SK-N-SH (cell line): ENCODE measurements at regions not wholly inside any gene's neighbourhood (a gene's known extent, or its start where the extent isn't known, plus 50 kb on each side); places are given as distances from the start of the nearest gene placed in this dataset.

Experiments used
- CTCF ChIA-PET: fragments of 300-600, 350-600 bp; formaldehyde crosslinking; extraction: SDS; loops from one replicate; lab custom pipeline; 2021; lab: Yijun Ruan, JAX
- POLR2A ChIA-PET: fragments of 350-600 bp; sonication (Branson Sonifier 250); formaldehyde crosslinking; extraction: SDS; loops from one replicate; lab custom pipeline; 2020; ENCODE audit warnings: antibody characterized with exemption, inconsistent platforms; lab: Yijun Ruan, JAX
- DNase-seq: peaks from one replicate; pipeline ENCODE4 v3.0.0; 2012
- H2AFZ ChIP-seq: fragments of 200-600 bp; sonication (generic); 2 replicates; pipeline ENCODE4 v1.8.1; 2016; ENCODE audit warnings: antibody characterized with exemption, mild to moderate bottlenecking, low read depth
- H3F3A ChIP-seq: fragments of 200-600 bp; sonication (generic); replicated peaks from 2 replicates; pipeline ENCODE3; 2016; ENCODE audit warnings: antibody characterized with exemption, mild to moderate bottlenecking; ENCODE audit not compliant: insufficient read depth
- H3K27ac ChIP-seq, 2 experiments: fragments of 200-500 bp in 1 of 2; fragments of 200-600 bp in 1 of 2; sonication (Bioruptor generic) in 1 of 2; sonication (generic), shearing (Covaris generic) in 1 of 2; 2 replicates each; pipeline versions ENCODE4 v1.5.1 to v1.6.1; 2014 to 2016; ENCODE audit warnings: low read depth in 2 of 2, inconsistent platforms in 1 of 2, low read length in 1 of 2, mild to moderate bottlenecking in 1 of 2, mixed read lengths in 1 of 2
- H3K27me3 ChIP-seq: fragments of 200-600 bp; sonication (generic), shearing (Covaris generic); 2 replicates; pipeline ENCODE4 v1.6.1; 2016; ENCODE audit warnings: mixed run types; ENCODE audit not compliant: insufficient read depth
- H3K36me3 ChIP-seq, 2 experiments: fragments of 200-500 bp in 1 of 2; fragments of 200-600 bp in 1 of 2; sonication (Bioruptor generic) in 1 of 2; sonication (generic) in 1 of 2; replicated peaks in 1 of 2; 2 replicates each; pipeline versions ENCODE3 to v1.5.1; 2014 to 2016; ENCODE audit warnings: low read length in 1 of 2, mild to moderate bottlenecking in 1 of 2; ENCODE audit not compliant: insufficient read depth in 2 of 2, control insufficient read depth in 1 of 2
- H3K4me1 ChIP-seq, 2 experiments: fragments of 200-500 bp in 1 of 2; fragments of 200-600 bp in 1 of 2; sonication (Bioruptor generic) in 1 of 2; sonication (generic), shearing (Covaris generic) in 1 of 2; 2 replicates each; pipeline versions ENCODE4 v1.5.1 to v1.6.1; 2014 to 2016; ENCODE audit warnings: low read depth in 1 of 2, low read length in 1 of 2, mixed run types in 1 of 2; ENCODE audit not compliant: insufficient read depth in 2 of 2, control insufficient read depth in 1 of 2
- H3K4me2 ChIP-seq: fragments of 200-600 bp; sonication (generic), shearing (Covaris generic); 2 replicates; pipeline ENCODE4 v1.6.1; 2017; ENCODE audit warnings: mixed run types
- H3K4me3 ChIP-seq, 2 experiments: fragments of 200-500 bp in 1 of 2; fragments of 200-600 bp in 1 of 2; sonication (Bioruptor generic) in 1 of 2; sonication (generic), shearing (Covaris generic) in 1 of 2; 2 replicates each; pipeline versions ENCODE4 v1.5.1 to v1.8.1; 2014 to 2016; ENCODE audit warnings: low read depth in 2 of 2, inconsistent platforms in 1 of 2, low read length in 1 of 2, mild to moderate bottlenecking in 1 of 2, mixed read lengths in 1 of 2, moderate library complexity in 1 of 2
- H3K79me2 ChIP-seq: fragments of 200-600 bp; sonication (generic); 2 replicates; pipeline ENCODE4 v1.8.1; 2017; ENCODE audit warnings: mild to moderate bottlenecking; ENCODE audit not compliant: insufficient read depth
- H3K9ac ChIP-seq: fragments of 200-600 bp; sonication (generic); 2 replicates; pipeline ENCODE4 v1.6.1; 2017; ENCODE audit warnings: mixed run types
- H3K9me2 ChIP-seq: fragments of 200-600 bp; sonication (generic); 2 replicates; pipeline ENCODE4 v1.6.1; 2017; ENCODE audit warnings: mixed run types
- H3K9me3 ChIP-seq: fragments of 200-600 bp; sonication (generic); 2 replicates; pipeline ENCODE4 v1.6.1; 2017; ENCODE audit warnings: mixed run types, mild to moderate bottlenecking, moderate library complexity
- H4K20me1 ChIP-seq: fragments of 200-600 bp; sonication (generic); 2 replicates; pipeline ENCODE4 v1.6.1; 2017; ENCODE audit warnings: mild to moderate bottlenecking, mixed run types; ENCODE audit not compliant: insufficient read depth
- ELF1 ChIP-seq: IDR thresholded peaks from 2 replicates; pipeline ENCODE4 v1.4.0; 2012
- EP300 ChIP-seq, 2 experiments: IDR thresholded peaks; 2 replicates each; pipeline versions ENCODE4 v1.4.0 to v1.6.1; 2012; ENCODE audit warnings: borderline replicate concordance in 1 of 2, low read depth in 1 of 2, low read length in 1 of 2
- FOXJ3 ChIP-seq: sonication (generic); formaldehyde crosslinking; IDR thresholded peaks from 2 replicates; pipeline ENCODE4 v1.5.1; 2020; ENCODE audit warnings: mild to moderate bottlenecking, missing genetic modification reagents
- FOXM1 ChIP-seq: IDR thresholded peaks from 2 replicates; pipeline ENCODE4 v1.4.0; 2012; ENCODE audit warnings: low read depth, mild to moderate bottlenecking
- IRF3 ChIP-seq: fragments of 150-350 bp; IDR thresholded peaks from 2 replicates; pipeline ENCODE4 v1.6.1; 2016; ENCODE audit warnings: mild to moderate bottlenecking, low read depth, low read length
- JUND ChIP-seq: IDR thresholded peaks from 2 replicates; pipeline ENCODE4 v1.4.0; 2012
- MEF2A ChIP-seq: IDR thresholded peaks from 2 replicates; pipeline ENCODE4 v1.4.0; 2012; ENCODE audit warnings: low read depth, borderline replicate concordance
- NFIC ChIP-seq: IDR thresholded peaks from 2 replicates; pipeline ENCODE4 v1.4.0; 2012; ENCODE audit warnings: borderline replicate concordance
- NRF1 ChIP-seq: IDR thresholded peaks from 2 replicates; pipeline ENCODE4 v1.6.1; 2012; ENCODE audit warnings: low read depth, mild to moderate bottlenecking, low read length
- PBX3 ChIP-seq: IDR thresholded peaks from 2 replicates; pipeline ENCODE4; 2012
- POLR2AphosphoS5 ChIP-seq: IDR thresholded peaks from 2 replicates; pipeline ENCODE4 v1.6.1; 2012; ENCODE audit warnings: low read depth, low read length
- RAD21 ChIP-seq: IDR thresholded peaks from 2 replicates; pipeline ENCODE4 v1.6.1; 2012; ENCODE audit warnings: mild to moderate bottlenecking, low read length
- REST ChIP-seq: IDR thresholded peaks from 2 replicates; pipeline ENCODE4 v1.6.1; 2012; ENCODE audit warnings: mild to moderate bottlenecking, low read depth, low read length, moderate library complexity
- SMC3 ChIP-seq: IDR thresholded peaks from 2 replicates; pipeline ENCODE4 v1.6.1; 2012; ENCODE audit warnings: low read depth, low read length, improper control_type of control experiment
- TAF1 ChIP-seq: IDR thresholded peaks from 2 replicates; pipeline ENCODE4 v1.6.1; 2012; ENCODE audit warnings: low read depth, mild to moderate bottlenecking, low read length, moderate library complexity, borderline replicate concordance
- TCF12 ChIP-seq: IDR thresholded peaks from 2 replicates; pipeline ENCODE4 v1.4.0; 2012
- YY1 ChIP-seq: IDR thresholded peaks from 2 replicates; pipeline ENCODE4 v1.4.0; 2012; ENCODE audit warnings: low read depth, mild to moderate bottlenecking
- whole genome bisulfite sequencing: methylation state at CpG from one replicate; pipeline ENCODE4 v1.1.6; 2017; ENCODE audit warnings: low lambda C conversion rate; 5-methylcytosine and 5-hydroxymethylcytosine counted together
- TF ChIP-seq, protein P1 (sequence below): IDR thresholded peaks from 2 replicates; pipeline ENCODE4 v1.4.0; 2012; ENCODE audit warnings: low read depth, borderline replicate concordance
- TF ChIP-seq, protein P2 (sequence below): fragments of 200-600 bp; sonication (generic); IDR thresholded peaks from 2 replicates; pipeline ENCODE4 v1.6.1; 2017; ENCODE audit warnings: antibody characterized with exemption, mild to moderate bottlenecking, moderate library complexity
- TF ChIP-seq, protein P3 (sequence below): IDR thresholded peaks from 2 replicates; pipeline ENCODE4 v1.4.0; 2012; ENCODE audit warnings: low read depth

DNA sequence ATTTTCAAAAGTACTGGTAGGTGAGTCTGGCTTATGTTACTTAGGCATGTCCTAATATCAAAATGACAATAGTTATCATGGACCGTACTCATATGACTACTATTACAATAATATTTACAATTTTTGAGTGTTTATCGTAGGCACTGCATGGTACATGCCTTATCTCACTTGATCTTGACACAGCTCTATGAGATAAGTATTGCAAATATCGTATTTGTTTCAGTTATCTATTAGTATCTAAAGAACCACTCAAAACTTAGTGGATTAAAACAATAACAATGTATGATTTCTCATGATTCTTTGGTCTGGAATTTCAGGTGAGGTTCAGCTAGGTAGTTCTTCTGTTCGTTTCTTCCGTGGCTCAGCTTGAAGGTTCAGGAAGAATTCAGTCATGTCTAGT is 59.7 kb upstream of the XCR1 start:
- TF ChIP-seq EP300 (IDR thresholded peaks at IDR 0.05; ENCODE audit: borderline replicate concordance in 1 of 2, low read depth in 1 of 2, low read length in 1 of 2) (no peak), TCF12 (no peak), MEF2A (no peak), ELF1 (no peak), IRF3 (no peak), JUND (no peak), NRF1 (no peak), FOXJ3 (CRISPR knock-in tag) (no peak), SMC3 (no peak), YY1 (no peak), TAF1 (no peak), RAD21 (no peak), POLR2AphosphoS5 (no peak), PBX3 (no peak), FOXM1 (no peak), REST (no peak), NFIC (no peak)
- TF ChIP-seq, protein P1, sequence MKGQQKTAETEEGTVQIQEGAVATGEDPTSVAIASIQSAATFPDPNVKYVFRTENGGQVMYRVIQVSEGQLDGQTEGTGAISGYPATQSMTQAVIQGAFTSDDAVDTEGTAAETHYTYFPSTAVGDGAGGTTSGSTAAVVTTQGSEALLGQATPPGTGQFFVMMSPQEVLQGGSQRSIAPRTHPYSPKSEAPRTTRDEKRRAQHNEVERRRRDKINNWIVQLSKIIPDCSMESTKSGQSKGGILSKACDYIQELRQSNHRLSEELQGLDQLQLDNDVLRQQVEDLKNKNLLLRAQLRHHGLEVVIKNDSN, result no peak
- TF ChIP-seq, protein P2, sequence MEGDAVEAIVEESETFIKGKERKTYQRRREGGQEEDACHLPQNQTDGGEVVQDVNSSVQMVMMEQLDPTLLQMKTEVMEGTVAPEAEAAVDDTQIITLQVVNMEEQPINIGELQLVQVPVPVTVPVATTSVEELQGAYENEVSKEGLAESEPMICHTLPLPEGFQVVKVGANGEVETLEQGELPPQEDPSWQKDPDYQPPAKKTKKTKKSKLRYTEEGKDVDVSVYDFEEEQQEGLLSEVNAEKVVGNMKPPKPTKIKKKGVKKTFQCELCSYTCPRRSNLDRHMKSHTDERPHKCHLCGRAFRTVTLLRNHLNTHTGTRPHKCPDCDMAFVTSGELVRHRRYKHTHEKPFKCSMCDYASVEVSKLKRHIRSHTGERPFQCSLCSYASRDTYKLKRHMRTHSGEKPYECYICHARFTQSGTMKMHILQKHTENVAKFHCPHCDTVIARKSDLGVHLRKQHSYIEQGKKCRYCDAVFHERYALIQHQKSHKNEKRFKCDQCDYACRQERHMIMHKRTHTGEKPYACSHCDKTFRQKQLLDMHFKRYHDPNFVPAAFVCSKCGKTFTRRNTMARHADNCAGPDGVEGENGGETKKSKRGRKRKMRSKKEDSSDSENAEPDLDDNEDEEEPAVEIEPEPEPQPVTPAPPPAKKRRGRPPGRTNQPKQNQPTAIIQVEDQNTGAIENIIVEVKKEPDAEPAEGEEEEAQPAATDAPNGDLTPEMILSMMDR, result no peak
- TF ChIP-seq, protein P3, sequence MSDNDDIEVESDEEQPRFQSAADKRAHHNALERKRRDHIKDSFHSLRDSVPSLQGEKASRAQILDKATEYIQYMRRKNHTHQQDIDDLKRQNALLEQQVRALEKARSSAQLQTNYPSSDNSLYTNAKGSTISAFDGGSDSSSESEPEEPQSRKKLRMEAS, result no peak
- 38% methylated on average over 5 of the region's 5 CpGs for WGBS

More for the DNA sequence above, 59.7 kb upstream of the XCR1 start:
- Histone ChIP-seq H3K27ac (no peak overlapping the region), H3K9me2 (no peaks in the 10 kb centered on the region), H3K4me3 (no peak overlapping the region), H3K9ac (no peak overlapping the region), H4K20me1 (no peaks in the 10 kb centered on the region), H3K9me3 (no peaks in the 10 kb centered on the region), H3K4me1 (no peaks in the 10 kb centered on the region), H3K36me3 (no peaks in the 10 kb centered on the region), H3F3A (no peaks in the 10 kb centered on the region), H3K27me3 (no peaks in the 10 kb centered on the region), H2AFZ (no peak overlapping the region), H3K4me2 (no peak overlapping the region), H3K79me2 (no peaks in the 10 kb centered on the region)
- DNase-seq, result no peak
- CTCF ChIA-PET, result interaction anchor here (6.1 kb wide), 1 partner anchor 9 kb away, joined by 67 read pairs; no protein-coding TSS in a partner anchor
- POLR2A ChIA-PET, result no interaction called here
